ENCODE measurements at regions not wholly inside any gene's neighbourhood (a gene's known extent, or its start where the extent isn't known, plus 50 kb on each side); places are given as distances from the start of the nearest gene placed in this dataset.

GRCh38 chr3:39641274-39641673 lies 168.1 kb upstream of the MYRIP start:
- H4K20me1 ChIP-seq (replicated peaks; ENCODE audit: control insufficient read depth, insufficient read depth, low read length): no peaks in the 10 kb centered on the region
- H3K9me1 ChIP-seq (ENCODE audit: control insufficient read depth, insufficient read depth, low read length): no peaks in the 10 kb centered on the region
- H3K4me2 ChIP-seq (ENCODE audit: insufficient read depth, low read length): no peak overlapping the region
- TF ChIP-seq SRSF1 (IDR thresholded peaks at IDR 0.05; ENCODE audit: low read depth, low read length) (no peak), HMG20B (CRISPR knock-in tag; IDR thresholded peaks at IDR 0.05) (no peak)
- ChIA-PET POLR2A (interaction anchor here (2.2 kb wide), 1 partner anchor 12 kb away, joined by 12 read pairs; no protein-coding TSS in a partner anchor), CTCF (ENCODE audit: low intra/inter-chr PET ratio) (no interaction called here)
- WGBS (ENCODE audit: insufficient coverage, low coverage, missing lambda C conversion rate): 84% methylated on average over 4 of the region's 4 CpGs
- no TSS peak for BruUV-seq (replicated peaks)
- no peak overlapping the region for H3K9ac ChIP-seq (ENCODE audit: insufficient read depth in 1 of 2, low read depth in 2 of 2, low read length in 2 of 2)
- H3K27me3 ChIP-seq (ENCODE audit: control insufficient read depth in 2 of 2, insufficient read depth in 2 of 2, low read length in 2 of 2): no peaks in the 10 kb centered on the region
- H3K9me3 ChIP-seq (replicated peaks; ENCODE audit: control insufficient read depth, insufficient read depth, low read depth, low read length): no peaks in the 10 kb centered on the region; the same call in 1 of the 2 replicates
- H3K4me1 ChIP-seq (replicated peaks in 1 of 2; ENCODE audit: control insufficient read depth in 2 of 2, insufficient read depth in 2 of 2, low read length in 2 of 2): peaks cover 4 to 22% of the 10 kb centered on the region in 2 experiments; a peak in 4 of 5 replicates
- H3K27ac ChIP-seq (ENCODE audit: extremely low read depth, low read depth, low read length): peak overlapping the region; percentile 86; the same call in 1 of the 3 replicates
- in situ Hi-C loops (cut with MboI) (no loop called here), intact Hi-C loops (cut with micrococcal nuclease) (no loop called here)
- DNase-seq (ENCODE audit: extremely low read depth in 1 of 4, low spot score in 3 of 4): no peak
- no peaks in the 10 kb centered on the region for H3K36me3 ChIP-seq (ENCODE audit: control insufficient read depth, insufficient read depth, low read length)
- ATAC-seq: no peak
- no peak for FAIRE-seq
- H3K79me2 ChIP-seq (ENCODE audit: control insufficient read depth, insufficient read depth, low read length): no peaks in the 10 kb centered on the region
- peak overlapping the region; percentile 61; the same call in 1 of the 2 replicates for H2AFZ ChIP-seq (ENCODE audit: low read depth, low read length)
- no peak overlapping the region for H3K4me3 ChIP-seq

GRCh38 chr3:39644176-39644575 lies 165.2 kb upstream of the MYRIP start:
- DNase-seq (ENCODE audit: extremely low read depth in 1 of 4, low spot score in 3 of 4): no peak
- TF ChIP-seq TAF7 (tag; IDR thresholded peaks at IDR 0.05): no peak
- no peak for TF ChIP-seq RUNX1 (IDR thresholded peaks at IDR 0.05; ENCODE audit: low read depth)
- TF ChIP-seq SMAD1 (IDR thresholded peaks at IDR 0.05; ENCODE audit: low read depth, low read length, partially characterized antibody): no peak
- TF ChIP-seq ZBTB33 (CRISPR knock-in tag; IDR thresholded peaks at IDR 0.05): no peak
- TF ChIP-seq GATAD2B (IDR thresholded peaks at IDR 0.05; ENCODE audit: borderline replicate concordance): no peak
- TF ChIP-seq HBP1 (CRISPR knock-in tag; IDR thresholded peaks at IDR 0.05): no peak
- Histone ChIP-seq H3K27ac (ENCODE audit: extremely low read depth, low read depth, low read length) (no peak overlapping the region), H3K27me3 (ENCODE audit: control insufficient read depth in 2 of 2, insufficient read depth in 2 of 2, low read length in 2 of 2) (no peaks in the 10 kb centered on the region), H3K9me3 (replicated peaks; ENCODE audit: control insufficient read depth, insufficient read depth, low read depth, low read length) (no peaks in the 10 kb centered on the region; the same call in 1 of the 2 replicates), H2AFZ (ENCODE audit: low read depth, low read length) (no peak overlapping the region), H3K4me3 (no peak overlapping the region), H3K4me2 (ENCODE audit: insufficient read depth, low read length) (no peak overlapping the region), H3K4me1 (replicated peaks in 1 of 2; ENCODE audit: control insufficient read depth in 2 of 2, insufficient read depth in 2 of 2, low read length in 2 of 2) (peaks cover 0 to 10% of the 10 kb centered on the region in 2 experiments; a peak in 4 of 5 replicates), H3K36me3 (ENCODE audit: control insufficient read depth, insufficient read depth, low read length) (no peaks in the 10 kb centered on the region), H3K9me1 (ENCODE audit: control insufficient read depth, insufficient read depth, low read length) (no peaks in the 10 kb centered on the region), H4K20me1 (replicated peaks; ENCODE audit: control insufficient read depth, insufficient read depth, low read length) (no peaks in the 10 kb centered on the region), H3K9ac (ENCODE audit: insufficient read depth in 1 of 2, low read depth in 2 of 2, low read length in 2 of 2) (no peak overlapping the region), H3K79me2 (ENCODE audit: control insufficient read depth, insufficient read depth, low read length) (no peaks in the 10 kb centered on the region)
- POLR2A ChIA-PET: no interaction called here
- ATAC-seq: no peak
- no peak for FAIRE-seq
- intact Hi-C loops (cut with micrococcal nuclease) (no loop called here), in situ Hi-C loops (cut with MboI) (no loop called here)
- no TSS peak for BruUV-seq (replicated peaks)
- WGBS (ENCODE audit: insufficient coverage, low coverage, missing lambda C conversion rate): 77% methylated on average over 4 of the region's 4 CpGs
- CTCF ChIA-PET (ENCODE audit: low intra/inter-chr PET ratio): no interaction called here

Data from K562 (cell line).